ENCODE measurements at regions not wholly inside any gene's neighbourhood (a gene's known extent, or its start where the extent isn't known, plus 50 kb on each side); places are given as distances from the start of the nearest gene placed in this dataset.

DNA sequence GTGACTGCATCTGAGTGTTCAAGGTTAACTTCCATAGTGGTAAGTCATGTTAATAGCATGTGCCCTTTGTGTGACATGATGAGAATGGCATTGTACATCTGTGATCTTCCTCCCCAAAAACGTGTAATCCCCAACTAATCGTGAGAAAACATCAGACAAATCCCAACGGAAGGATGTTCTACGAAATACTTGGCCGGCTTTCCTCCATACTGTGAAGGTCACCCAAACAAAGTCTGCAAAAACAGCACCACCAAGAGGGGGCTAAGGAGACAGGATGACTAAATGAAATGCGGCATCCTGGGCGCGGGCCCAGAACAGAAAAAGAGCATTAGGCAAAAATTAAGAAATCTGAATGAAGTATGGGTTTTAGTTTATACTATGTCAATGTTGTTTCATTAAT lies 81.8 kb downstream of the MED10 start:
- TF ChIP-seq, protein P1, sequence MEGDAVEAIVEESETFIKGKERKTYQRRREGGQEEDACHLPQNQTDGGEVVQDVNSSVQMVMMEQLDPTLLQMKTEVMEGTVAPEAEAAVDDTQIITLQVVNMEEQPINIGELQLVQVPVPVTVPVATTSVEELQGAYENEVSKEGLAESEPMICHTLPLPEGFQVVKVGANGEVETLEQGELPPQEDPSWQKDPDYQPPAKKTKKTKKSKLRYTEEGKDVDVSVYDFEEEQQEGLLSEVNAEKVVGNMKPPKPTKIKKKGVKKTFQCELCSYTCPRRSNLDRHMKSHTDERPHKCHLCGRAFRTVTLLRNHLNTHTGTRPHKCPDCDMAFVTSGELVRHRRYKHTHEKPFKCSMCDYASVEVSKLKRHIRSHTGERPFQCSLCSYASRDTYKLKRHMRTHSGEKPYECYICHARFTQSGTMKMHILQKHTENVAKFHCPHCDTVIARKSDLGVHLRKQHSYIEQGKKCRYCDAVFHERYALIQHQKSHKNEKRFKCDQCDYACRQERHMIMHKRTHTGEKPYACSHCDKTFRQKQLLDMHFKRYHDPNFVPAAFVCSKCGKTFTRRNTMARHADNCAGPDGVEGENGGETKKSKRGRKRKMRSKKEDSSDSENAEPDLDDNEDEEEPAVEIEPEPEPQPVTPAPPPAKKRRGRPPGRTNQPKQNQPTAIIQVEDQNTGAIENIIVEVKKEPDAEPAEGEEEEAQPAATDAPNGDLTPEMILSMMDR (IDR thresholded peaks at IDR 0.05; ENCODE audit: low read length) = no peak; the same call in 1 of the 2 replicates
- TF ChIP-seq EZH2 (IDR thresholded peaks at IDR 0.05; ENCODE audit: borderline replicate concordance, low read length) = no peak
